ENCODE measurements at regions not wholly inside any gene's neighbourhood (a gene's known extent, or its start where the extent isn't known, plus 50 kb on each side); places are given as distances from the start of the nearest gene placed in this dataset.
"Not testable (repeated sequence)": the region's sequence is repeated elsewhere in the genome, so short reads cannot be mapped to it uniquely, and the experiment has no call there.

- no peak for DNase-seq (ENCODE audit: low read depth, low spot score)
These were observed 194.0 kb upstream of the LMCD1 start for GRCh38 chr3:8307545-8308110.

GRCh38 chr3:8311321-8311720 lies 190.3 kb upstream of the LMCD1 start:
- DNase-seq (ENCODE audit: low read depth, low spot score): no peak

GRCh38 chr3:8312685-8313084 lies 188.9 kb upstream of the LMCD1 start:
- DNase-seq (ENCODE audit: low read depth, low spot score): no peak

GRCh38 chr3:8313560-8314267 lies 187.9 kb upstream of the LMCD1 start:
- no peak for DNase-seq (ENCODE audit: low read depth, low spot score)

GRCh38 chr3:8315526-8315925 lies 186.1 kb upstream of the LMCD1 start:
- DNase-seq (ENCODE audit: low read depth, low spot score): not testable (repeated sequence)

GRCh38 chr3:8317661-8318649 lies 183.7 kb upstream of the LMCD1 start:
- no peak for DNase-seq (ENCODE audit: low read depth, low spot score)

- no peak for DNase-seq (ENCODE audit: low read depth, low spot score)
These were observed 181.5 kb upstream of the LMCD1 start for GRCh38 chr3:8319935-8320634.

- DNase-seq (ENCODE audit: low read depth, low spot score): no peak
These were observed 180.7 kb upstream of the LMCD1 start for GRCh38 chr3:8320711-8321458.

GRCh38 chr3:8324747-8325146 lies 176.9 kb upstream of the LMCD1 start:
- DNase-seq (ENCODE audit: low read depth, low spot score): no peak

- DNase-seq (ENCODE audit: low read depth, low spot score): no peak
These were observed 176.3 kb upstream of the LMCD1 start for GRCh38 chr3:8325306-8325705.

- DNase-seq (ENCODE audit: low read depth, low spot score): not testable (repeated sequence)
These were observed 175.8 kb upstream of the LMCD1 start for GRCh38 chr3:8325833-8326232.

- DNase-seq (ENCODE audit: low read depth, low spot score): no peak
These were observed 173.9 kb upstream of the LMCD1 start for GRCh38 chr3:8327739-8328138.

- no peak for DNase-seq (ENCODE audit: low read depth, low spot score)
These were observed 172.7 kb upstream of the LMCD1 start for GRCh38 chr3:8328967-8329366.

- DNase-seq (ENCODE audit: low read depth, low spot score): no peak
These were observed 172.0 kb upstream of the LMCD1 start for GRCh38 chr3:8329598-8329997.

- no peak for DNase-seq (ENCODE audit: low read depth, low spot score)
These were observed 165.2 kb upstream of the LMCD1 start for GRCh38 chr3:8336456-8336855.

GRCh38 chr3:8338424-8338823 lies 163.2 kb upstream of the LMCD1 start:
- DNase-seq (ENCODE audit: low read depth, low spot score): no peak

GRCh38 chr3:8341821-8342247 lies 159.8 kb upstream of the LMCD1 start:
- DNase-seq (ENCODE audit: low read depth, low spot score): no peak

- DNase-seq (ENCODE audit: low read depth, low spot score): no peak
These were observed 158.6 kb upstream of the LMCD1 start for GRCh38 chr3:8343058-8343457.

GRCh38 chr3:8345398-8345797 lies 156.2 kb upstream of the LMCD1 start:
- no peak for DNase-seq (ENCODE audit: low read depth, low spot score)

- no peak for DNase-seq (ENCODE audit: low read depth, low spot score)
These were observed 153.5 kb upstream of the LMCD1 start for GRCh38 chr3:8348076-8348475.

GRCh38 chr3:8352475-8352874 lies 149.1 kb upstream of the LMCD1 start:
- no peak for DNase-seq (ENCODE audit: low read depth, low spot score)
